Trophoblast cell (in vitro differentiated cells and primary cell): ENCODE measurements at regions not wholly inside any gene's neighbourhood (a gene's known extent, or its start where the extent isn't known, plus 50 kb on each side); places are given as distances from the start of the nearest gene placed in this dataset.
A peak's percentile ranks its signal among the peaks of the same experiment; 100 is the strongest.

Experiments used
- DNase-seq, 2 donors: peaks; one replicate each; pipeline ENCODE4 v3.0.0-alpha.2; 2016
- H2AFZ ChIP-seq: 2 replicates; pipeline ENCODE4 v1.6.1; 2013; ENCODE audit warnings: low read length, moderate library complexity, mild to moderate bottlenecking; ENCODE audit not compliant: insufficient read depth, poor library complexity
- H2AK5ac ChIP-seq: 2 replicates; pipeline ENCODE4 v1.6.1; 2013; ENCODE audit warnings: mild to moderate bottlenecking, low read length
- H2BK120ac ChIP-seq: 2 replicates; pipeline ENCODE4 v1.6.1; 2013; ENCODE audit warnings: low read length, mild to moderate bottlenecking, moderate library complexity; ENCODE audit not compliant: insufficient read depth, poor library complexity
- H2BK12ac ChIP-seq: 2 replicates; pipeline ENCODE4 v1.6.1; 2013; ENCODE audit warnings: mild to moderate bottlenecking, low read length, moderate library complexity
- H2BK5ac ChIP-seq: 2 replicates; pipeline ENCODE4 v1.6.1; 2013; ENCODE audit warnings: low read length, low read depth, moderate library complexity, mild to moderate bottlenecking; ENCODE audit not compliant: poor library complexity
- H3K14ac ChIP-seq: 2 replicates; pipeline ENCODE4 v1.6.1; 2013; ENCODE audit warnings: mild to moderate bottlenecking, low read length
- H3K18ac ChIP-seq: 2 replicates; pipeline ENCODE4 v1.6.1; 2013; ENCODE audit warnings: mild to moderate bottlenecking, low read length
- H3K23ac ChIP-seq: 2 replicates; pipeline ENCODE4 v1.6.1; 2013; ENCODE audit warnings: low read length
- H3K27ac ChIP-seq: 2 replicates; pipeline ENCODE4 v1.5.1; 2013; ENCODE audit warnings: low read depth, mild to moderate bottlenecking, inconsistent platforms, low read length, moderate library complexity
- H3K27me3 ChIP-seq: 2 replicates; pipeline ENCODE4 v1.6.1; 2013; ENCODE audit warnings: inconsistent platforms, mild to moderate bottlenecking, low read length, moderate library complexity; ENCODE audit not compliant: insufficient read depth
- H3K36me3 ChIP-seq, 2 experiments: 1 replicate in 1 of 2; 2 replicates in 1 of 2; pipeline ENCODE4 v1.6.1; 2013; ENCODE audit warnings: low read length in 2 of 2, mild to moderate bottlenecking in 2 of 2, moderate library complexity in 1 of 2; ENCODE audit not compliant: insufficient read depth in 2 of 2, control insufficient read depth in 1 of 2
- H3K4ac ChIP-seq: 2 replicates; pipeline ENCODE4 v1.6.1; 2013; ENCODE audit warnings: low read depth, mild to moderate bottlenecking, low read length, moderate library complexity
- H3K4me1 ChIP-seq, 2 experiments: 1 replicate in 1 of 2; 2 replicates in 1 of 2; pipeline ENCODE4 v1.6.1; 2013; ENCODE audit warnings: low read length in 2 of 2, mild to moderate bottlenecking in 2 of 2, moderate library complexity in 1 of 2; ENCODE audit not compliant: insufficient read depth in 2 of 2, control insufficient read depth in 1 of 2
- H3K4me2 ChIP-seq: 2 replicates; pipeline ENCODE4 v1.6.1; 2013; ENCODE audit warnings: inconsistent platforms, mild to moderate bottlenecking, low read length, moderate library complexity
- H3K4me3 ChIP-seq: 2 replicates; pipeline ENCODE4 v1.5.1; 2013; ENCODE audit warnings: mild to moderate bottlenecking, low read depth, low read length, inconsistent platforms
- H3K79me1 ChIP-seq: one replicate; pipeline ENCODE4 v1.6.1; 2013; ENCODE audit warnings: low read length
- H3K79me2 ChIP-seq: 2 replicates; pipeline ENCODE4 v1.6.1; 2013; ENCODE audit warnings: low read length, mild to moderate bottlenecking; ENCODE audit not compliant: control insufficient read depth, insufficient read depth, poor library complexity
- H3K9ac ChIP-seq: 2 replicates; pipeline ENCODE4 v1.6.1; 2013; ENCODE audit warnings: mild to moderate bottlenecking, low read length
- H3K9me3 ChIP-seq: 2 replicates; pipeline ENCODE4 v1.6.1; 2013; ENCODE audit warnings: low read depth, mild to moderate bottlenecking, control low read depth, inconsistent platforms, low read length; ENCODE audit not compliant: insufficient read depth
- H4K12ac ChIP-seq: 2 replicates; pipeline ENCODE4 v1.6.1; 2013; ENCODE audit warnings: low read depth, mild to moderate bottlenecking, low read length, moderate library complexity
- H4K8ac ChIP-seq: 2 replicates; pipeline ENCODE4 v1.6.1; 2013; ENCODE audit warnings: low read depth, mild to moderate bottlenecking, low read length, moderate library complexity
- H4K91ac ChIP-seq: one replicate; pipeline ENCODE4 v1.6.1; 2013; ENCODE audit warnings: low read depth, mild to moderate bottlenecking, low read length, moderate library complexity
- WGBS: extraction: QIAGEN DNeasy Blood & Tissue Kit; methylation state at CpG from one replicate; pipeline ENCODE4 v1.1.7; 2013; ENCODE audit warnings: missing lambda C conversion rate; ENCODE audit not compliant: insufficient read length, insufficient coverage; ENCODE audit errors: extremely low coverage; 5-methylcytosine and 5-hydroxymethylcytosine counted together

DNA sequence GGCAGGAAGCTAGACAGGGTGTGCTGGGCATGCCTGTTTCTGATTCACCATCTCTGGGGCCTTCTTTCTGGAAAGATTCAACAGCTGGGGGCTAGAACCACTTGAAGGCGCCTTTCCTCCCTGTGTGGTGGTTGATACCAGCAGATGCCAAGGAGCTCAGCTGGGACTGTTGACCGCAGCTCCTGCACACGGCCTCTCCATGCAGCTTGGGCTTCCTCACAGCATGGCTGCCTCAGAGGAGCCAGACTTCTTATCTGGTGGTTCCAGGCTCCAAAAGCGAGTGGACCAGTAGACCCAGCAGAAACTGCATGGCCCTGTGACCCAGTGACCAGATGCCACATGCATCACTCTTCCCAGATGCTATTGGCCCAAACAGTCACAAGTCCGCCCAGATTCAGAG lies 74.7 kb upstream of the COL5A1 start:
- H2AFZ ChIP-seq = no peak overlapping the region
- no peak overlapping the region for H2BK5ac ChIP-seq
- no peaks in the 10 kb centered on the region for H3K4me1 ChIP-seq
- H3K4ac ChIP-seq = no peak overlapping the region
- no peak overlapping the region for H4K12ac ChIP-seq
- no peaks in the 10 kb centered on the region for H3K27me3 ChIP-seq
- no peak overlapping the region for H3K27ac ChIP-seq
- H3K36me3 ChIP-seq = no peaks in the 10 kb centered on the region
- no peak overlapping the region for H3K23ac ChIP-seq
- no peak overlapping the region for H3K4me3 ChIP-seq
- H2BK120ac ChIP-seq = no peak overlapping the region
- H3K4me2 ChIP-seq = no peak overlapping the region
- no peak overlapping the region for H4K91ac ChIP-seq
- no peak overlapping the region for H2BK12ac ChIP-seq
- no peak for DNase-seq
- H3K79me2 ChIP-seq = no peaks in the 10 kb centered on the region
- H2AK5ac ChIP-seq = no peak overlapping the region
- H3K14ac ChIP-seq = no peak overlapping the region
- H4K8ac ChIP-seq = no peak overlapping the region
- no peak overlapping the region for H3K18ac ChIP-seq
- H3K9me3 ChIP-seq = peaks cover 18% of the 10 kb centered on the region
- H3K9ac ChIP-seq = no peak overlapping the region
- WGBS = no CpG with 5 or more reads among the region's 5 CpGs
- H3K79me1 ChIP-seq = no peaks in the 10 kb centered on the region

DNA sequence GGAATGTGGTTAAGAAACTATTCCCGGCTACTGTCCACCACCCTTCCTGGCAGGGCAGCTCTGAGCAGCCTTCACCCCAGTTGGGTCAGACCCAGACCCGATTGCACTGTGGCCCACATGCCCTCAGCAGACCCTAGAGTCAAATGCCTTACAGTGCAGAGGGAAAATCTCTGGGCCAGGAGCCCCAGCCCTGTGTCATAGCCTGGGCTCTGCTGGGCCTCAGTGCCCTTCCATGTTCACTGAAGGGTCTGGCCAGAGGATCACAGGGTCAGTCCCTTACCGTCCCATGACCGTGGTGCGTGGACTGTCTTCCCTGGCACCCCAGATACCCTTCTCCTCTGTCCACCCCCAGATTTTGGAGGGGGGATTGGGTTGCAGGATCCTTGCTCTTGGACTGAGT lies 73.5 kb upstream of the COL5A1 start:
- Histone ChIP-seq H2AK5ac (no peak overlapping the region), H2BK120ac (peak overlapping the region; percentile 16), H3K79me1 (no peaks in the 10 kb centered on the region), H3K4ac (no peak overlapping the region), H2AFZ (no peak overlapping the region), H2BK12ac (peak overlapping the region; percentile 15), H3K23ac (no peak overlapping the region), H2BK5ac (no peak overlapping the region), H3K4me3 (no peak overlapping the region), H4K12ac (no peak overlapping the region), H3K36me3 (no peaks in the 10 kb centered on the region), H4K91ac (no peak overlapping the region), H3K18ac (no peak overlapping the region), H3K9ac (no peak overlapping the region), H3K27me3 (no peaks in the 10 kb centered on the region), H4K8ac (no peak overlapping the region), H3K27ac (no peak overlapping the region), H3K4me1 (no peaks in the 10 kb centered on the region), H3K79me2 (no peaks in the 10 kb centered on the region), H3K4me2 (no peak overlapping the region), H3K9me3 (peaks cover 18% of the 10 kb centered on the region), H3K14ac (peak overlapping the region; percentile 56)
- WGBS = no CpG with 5 or more reads among the region's 5 CpGs
- DNase-seq = no peak

DNA sequence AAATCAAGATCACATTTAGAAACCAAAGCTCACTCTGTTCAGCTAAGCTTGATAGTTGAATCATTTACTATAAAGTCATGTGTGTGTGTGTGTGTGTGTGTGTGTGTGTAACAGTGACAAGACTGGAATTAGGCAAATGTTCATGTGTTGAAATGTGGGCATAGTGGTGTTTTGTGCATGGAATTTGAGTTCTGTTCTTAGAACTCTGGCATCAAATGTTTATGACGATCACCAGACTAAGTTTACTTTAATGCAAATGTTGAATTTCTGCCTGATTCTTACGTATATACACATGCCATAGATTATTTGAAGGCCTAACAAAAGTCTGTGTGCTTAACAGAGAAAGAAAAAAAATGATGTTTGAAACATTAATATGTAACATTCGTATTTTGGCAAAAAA lies 72.8 kb upstream of the COL5A1 start:
- Histone ChIP-seq H4K12ac (no peak overlapping the region), H3K27me3 (no peaks in the 10 kb centered on the region), H3K79me2 (no peaks in the 10 kb centered on the region), H2AFZ (no peak overlapping the region), H3K4me3 (no peak overlapping the region), H3K4me1 (no peaks in the 10 kb centered on the region), H4K8ac (no peak overlapping the region), H2AK5ac (no peak overlapping the region), H3K27ac (no peak overlapping the region), H2BK12ac (no peak overlapping the region), H4K91ac (no peak overlapping the region), H2BK5ac (no peak overlapping the region), H3K4me2 (no peak overlapping the region), H3K23ac (no peak overlapping the region), H3K14ac (no peak overlapping the region), H3K4ac (no peak overlapping the region), H3K9me3 (peaks cover 18% of the 10 kb centered on the region), H3K36me3 (no peaks in the 10 kb centered on the region), H3K18ac (no peak overlapping the region), H2BK120ac (no peak overlapping the region), H3K9ac (no peak overlapping the region), H3K79me1 (no peaks in the 10 kb centered on the region)
- no CpG with 5 or more reads among the region's 3 CpGs for WGBS
- DNase-seq = no peak

DNA sequence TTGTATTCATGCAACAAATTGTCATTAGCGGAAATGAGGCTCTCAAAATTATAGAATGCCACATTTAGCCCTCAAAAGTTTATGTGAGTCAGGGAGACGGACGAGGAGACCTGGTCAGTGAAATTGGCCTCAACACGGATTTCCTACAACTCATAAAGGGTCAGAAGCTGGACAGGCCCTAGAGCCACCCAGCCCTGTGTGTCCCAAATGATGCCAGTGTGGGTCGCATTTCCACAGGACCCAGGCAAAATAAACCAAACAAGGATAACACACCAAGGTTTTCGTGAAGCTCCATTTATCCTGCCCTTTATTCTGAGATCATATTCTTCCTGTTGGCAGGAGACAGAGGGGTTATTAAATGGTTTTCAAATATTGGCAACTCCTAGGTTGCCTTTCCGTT lies 72.0 kb upstream of the COL5A1 start:
- Histone ChIP-seq H4K8ac (no peak overlapping the region), H3K79me2 (no peaks in the 10 kb centered on the region)
- no CpG with 5 or more reads among the region's 7 CpGs for WGBS

More for the DNA sequence above, 72.0 kb upstream of the COL5A1 start:
- Histone ChIP-seq H3K9me3 (peaks cover 14% of the 10 kb centered on the region), H2BK120ac (no peak overlapping the region), H3K27ac (no peak overlapping the region), H3K79me1 (peaks cover 2% of the 10 kb centered on the region), H3K4ac (no peak overlapping the region), H3K18ac (no peak overlapping the region), H2AFZ (no peak overlapping the region), H3K4me1 (peaks cover 0 to under 1% of the 10 kb centered on the region in 2 experiments), H4K12ac (no peak overlapping the region), H3K4me2 (no peak overlapping the region), H3K4me3 (no peak overlapping the region), H3K36me3 (no peaks in the 10 kb centered on the region), H2AK5ac (no peak overlapping the region), H3K27me3 (no peaks in the 10 kb centered on the region), H4K91ac (no peak overlapping the region), H2BK5ac (no peak overlapping the region), H3K23ac (no peak overlapping the region), H3K14ac (no peak overlapping the region), H3K9ac (no peak overlapping the region), H2BK12ac (no peak overlapping the region)
- DNase-seq = no peak
